Transverse colon (tissue), 4 donors: ENCODE measurements at regions not wholly inside any gene's neighbourhood (a gene's known extent, or its start where the extent isn't known, plus 50 kb on each side); places are given as distances from the start of the nearest gene placed in this dataset.
"Not testable (repeated sequence)": the region's sequence is repeated elsewhere in the genome, so short reads cannot be mapped to it uniquely, and the experiment has no call there.

Source experiments
- DNase-seq: peaks from one replicate; pipeline ENCODE4 v3.0.0-alpha.2; 2019
- H3K27ac ChIP-seq, 4 donors: fragments of 200-600 bp; sonication (generic); 2 replicates each; pipeline ENCODE4 v1.5.1; 2016 to 2018; ENCODE audit warnings: inconsistent platforms in 4 of 4
- H3K27me3 ChIP-seq: fragments of 200-600 bp; sonication (generic); 2 replicates; pipeline ENCODE4 v1.5.1; 2017; ENCODE audit warnings: inconsistent platforms
- H3K36me3 ChIP-seq, 4 donors: fragments of 200-600 bp; sonication (generic); 2 replicates each; pipeline ENCODE4 v1.5.1; 2017 to 2019; ENCODE audit warnings: inconsistent platforms in 4 of 4
- H3K4me1 ChIP-seq, 4 donors: fragments of 200-600 bp; sonication (generic); 2 replicates each; pipeline ENCODE4 v1.5.1; 2017 to 2020; ENCODE audit warnings: inconsistent platforms in 4 of 4
- H3K4me3 ChIP-seq, 4 donors: fragments of 200-600 bp; sonication (generic); 1 replicate in 1 of 4; 2 replicates in 3 of 4; pipeline versions ENCODE4 v1.5.1 to v1.6.1; 2017 to 2019; ENCODE audit warnings: inconsistent platforms in 4 of 4
- H3K9me3 ChIP-seq, 2 donors: fragments of 200-600 bp; sonication (generic); 2 replicates each; pipeline ENCODE4 v1.5.1; 2017 to 2019; ENCODE audit warnings: inconsistent platforms in 2 of 2
- CTCF ChIP-seq, 5 experiments: fragments of 200-600 bp in 3 of 5; fragments of 450-650 bp in 2 of 5; sonication (generic) in 3 of 5; IDR thresholded peaks; 1 replicate in 2 of 5; 2 replicates in 3 of 5; pipeline ENCODE4 v1.5.1; 2016 to 2017; ENCODE audit warnings: antibody characterized with exemption in 5 of 5, inconsistent platforms in 3 of 5, mild to moderate bottlenecking in 2 of 5, moderate library complexity in 1 of 5
- EP300 ChIP-seq: sonication (generic); formaldehyde crosslinking; IDR thresholded peaks from one replicate; pipeline ENCODE4 v1.6.1; 2017; ENCODE audit warnings: antibody characterized with exemption, low read depth
- POLR2A ChIP-seq: fragments of 450-650 bp; IDR thresholded peaks from one replicate; pipeline ENCODE4 v1.6.1; 2016; ENCODE audit warnings: antibody characterized with exemption, mild to moderate bottlenecking, moderate library complexity
- POLR2AphosphoS5 ChIP-seq, 3 donors: sonication (generic); formaldehyde crosslinking; IDR thresholded peaks; one replicate each; pipeline ENCODE4 v1.6.1; 2016; ENCODE audit warnings: antibody characterized with exemption in 3 of 3
- WGBS, 2 donors: methylation state at CpG; one replicate each; pipeline ENCODE4 v1.1.5; 2018; ENCODE audit warnings: low coverage in 1 of 2; 5-methylcytosine and 5-hydroxymethylcytosine counted together
- in situ Hi-C, 4 donors: fragments of 200-750 bp; cut with MboI; loops; one replicate each; pipeline versions ENCODE4 v1.15.0 to v1.15.1; 2017; ENCODE audit warnings: low sequenced_read_pairs in 3 of 4, low pct_ligation_motif_present in 1 of 4, low pct_unique_long_range_greater_than_20kb in 1 of 4
- intact Hi-C: fragments of 100-400 bp; cut with DNase I; formaldehyde crosslinking; loops from one replicate; pipeline ENCODE4 v1.15.1; 2023; ENCODE audit warnings: low total_unique reads

- H3K4me1 ChIP-seq: no peaks in the 10 kb centered on the region
- intact Hi-C loops: no loop called here
- TF ChIP-seq POLR2AphosphoS5 (IDR thresholded peaks at IDR 0.05) (no peak), POLR2A (no peak), EP300 (no peak), CTCF (IDR thresholded peaks at IDR 0.05) (no peak)
- H3K27ac ChIP-seq: no peak overlapping the region
- in situ Hi-C loops: no loop called here
- H3K9me3 ChIP-seq: no peaks in the 10 kb centered on the region
- DNase-seq: no peak
- H3K4me3 ChIP-seq: no peak overlapping the region
- no peaks in the 10 kb centered on the region for H3K27me3 ChIP-seq
- H3K36me3 ChIP-seq: no peaks in the 10 kb centered on the region
- 85 to 95% methylated on average over 3 of the region's 3 CpGs for WGBS, 2 donors
These were observed 518.9 kb upstream of the SGCD start for GRCh38 chr5:155807884-155808576.

- WGBS, 2 donors: 8 to 19% methylated on average over 1 of the region's 1 CpG
- intact Hi-C loops: no loop called here
- no peaks in the 10 kb centered on the region for H3K27me3 ChIP-seq
- no peaks in the 10 kb centered on the region for H3K36me3 ChIP-seq
- in situ Hi-C loops: no loop called here
- H3K4me1 ChIP-seq: peaks cover 0 to 4% (median 0%) of the 10 kb centered on the region in 4 donors
- H3K9me3 ChIP-seq: no peaks in the 10 kb centered on the region
- no peak for TF ChIP-seq EP300
- no peak for TF ChIP-seq CTCF (IDR thresholded peaks at IDR 0.05)
- TF ChIP-seq POLR2AphosphoS5 (IDR thresholded peaks at IDR 0.05): no peak
- no peak for TF ChIP-seq POLR2A
- H3K27ac ChIP-seq: no peak overlapping the region
- no peak for DNase-seq
- no peak overlapping the region for H3K4me3 ChIP-seq
These were observed 511.7 kb upstream of the SGCD start for GRCh38 chr5:155815248-155815647.

GRCh38 chr5:155822177-155822576, 504.8 kb upstream of the SGCD start:
- peak in 1 of 5 experiments; percentile 9 for TF ChIP-seq CTCF (IDR thresholded peaks at IDR 0.05)
- no peak for TF ChIP-seq POLR2A
- no peak for TF ChIP-seq EP300
- no peak for TF ChIP-seq POLR2AphosphoS5 (IDR thresholded peaks at IDR 0.05)
- WGBS, 2 donors: 57 to 58% methylated on average over 1 to 3 of the region's 3 CpGs
- no peak overlapping the region for H3K27ac ChIP-seq
- intact Hi-C loops (no loop called here), in situ Hi-C loops (no loop called here)
- H3K36me3 ChIP-seq: no peaks in the 10 kb centered on the region
- H3K9me3 ChIP-seq: no peaks in the 10 kb centered on the region
- H3K27me3 ChIP-seq: no peaks in the 10 kb centered on the region
- DNase-seq: no peak
- H3K4me1 ChIP-seq: no peaks in the 10 kb centered on the region
- no peak overlapping the region for H3K4me3 ChIP-seq

- Histone ChIP-seq H3K27me3 (no peaks in the 10 kb centered on the region), H3K9me3 (no peaks in the 10 kb centered on the region), H3K36me3 (no peaks in the 10 kb centered on the region), H3K4me3 (no peak overlapping the region), H3K27ac (no peak overlapping the region), H3K4me1 (no peaks in the 10 kb centered on the region)
- in situ Hi-C loops: no loop called here
- DNase-seq: no peak
- TF ChIP-seq EP300 (no peak), POLR2AphosphoS5 (IDR thresholded peaks at IDR 0.05) (no peak), POLR2A (no peak), CTCF (IDR thresholded peaks at IDR 0.05) (no peak)
- intact Hi-C loops: no loop called here
- WGBS, 2 donors: 65 to 79% methylated on average over 2 to 3 of the region's 3 CpGs
These were observed 500.1 kb upstream of the SGCD start for GRCh38 chr5:155826611-155827507.

- H3K9me3 ChIP-seq, in situ Hi-C loops: not testable (repeated sequence)
- 81 to 89% methylated on average over 2 of the region's 2 CpGs for WGBS, 2 donors
These were observed 499.5 kb upstream of the SGCD start for GRCh38 chr5:155827508-155827815.

More at GRCh38 chr5:155827508-155827815, 499.5 kb upstream of the SGCD start:
- H3K36me3 ChIP-seq, H3K27me3 ChIP-seq, H3K4me1 ChIP-seq, DNase-seq, H3K4me3 ChIP-seq, intact Hi-C loops, H3K27ac ChIP-seq: not testable (repeated sequence)
